Muscle of leg (tissue), 3 donors: ENCODE measurements at regions not wholly inside any gene's neighbourhood (a gene's known extent, or its start where the extent isn't known, plus 50 kb on each side); places are given as distances from the start of the nearest gene placed in this dataset.
"Not testable (repeated sequence)": the region's sequence is repeated elsewhere in the genome, so short reads cannot be mapped to it uniquely, and the experiment has no call there.

Experiments used
- DNase-seq: peaks from one replicate; pipeline ENCODE4 v3.0.0; 2013
- H3K27ac ChIP-seq: one replicate; pipeline ENCODE4 v1.5.1; 2013; ENCODE audit warnings: mild to moderate bottlenecking, low read length, control low read depth
- H3K27me3 ChIP-seq: one replicate; pipeline ENCODE4 v1.6.1; 2013; ENCODE audit warnings: low read length; ENCODE audit not compliant: control insufficient read depth, insufficient read depth
- H3K36me3 ChIP-seq: one replicate; pipeline ENCODE4 v1.6.1; 2013; ENCODE audit warnings: low read length; ENCODE audit not compliant: control insufficient read depth, insufficient read depth
- H3K4me1 ChIP-seq: one replicate; pipeline ENCODE4 v1.6.1; 2013; ENCODE audit warnings: low read length; ENCODE audit not compliant: control insufficient read depth, insufficient read depth
- H3K4me3 ChIP-seq: one replicate; pipeline ENCODE4 v1.5.1; 2013; ENCODE audit warnings: low read length, control low read depth
- H3K9me3 ChIP-seq: replicated peaks from 2 replicates; pipeline ENCODE4 v1.6.1; 2013; ENCODE audit warnings: low read depth, low read length; ENCODE audit not compliant: control insufficient read depth
- WGBS: methylation state at CpG from one replicate; pipeline ENCODE4 v1.1.5; 2013; ENCODE audit warnings: missing lambda C conversion rate; ENCODE audit not compliant: insufficient coverage; 5-methylcytosine and 5-hydroxymethylcytosine counted together

DNA sequence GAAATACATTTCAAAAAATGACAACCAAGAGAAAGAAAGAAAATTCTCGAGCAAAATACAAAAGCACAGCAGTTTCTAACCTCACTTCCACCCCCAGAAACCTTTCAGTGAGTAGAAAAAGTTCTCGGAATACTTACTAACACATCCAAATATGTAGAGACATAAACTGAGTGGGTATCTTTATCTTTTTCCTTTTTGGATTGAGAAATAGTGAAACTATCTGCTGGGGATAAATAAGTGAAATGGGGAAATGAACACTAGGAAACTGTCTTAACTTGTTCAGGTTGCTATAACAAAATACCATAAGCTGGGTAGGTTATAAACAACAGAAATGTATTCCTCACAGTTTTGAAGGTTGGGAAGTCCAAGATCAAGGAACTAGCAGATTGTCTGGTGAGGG is 72.0 kb downstream of the VCAM1 start:
- Histone ChIP-seq H3K4me3 (no peak overlapping the region), H3K27me3 (no peaks in the 10 kb centered on the region), H3K27ac (no peak overlapping the region), H3K36me3 (no peaks in the 10 kb centered on the region), H3K4me1 (no peaks in the 10 kb centered on the region), H3K9me3 (no peaks in the 10 kb centered on the region)
- WGBS, result no CpG with 5 or more reads among the region's 2 CpGs
- DNase-seq, result no peak

DNA sequence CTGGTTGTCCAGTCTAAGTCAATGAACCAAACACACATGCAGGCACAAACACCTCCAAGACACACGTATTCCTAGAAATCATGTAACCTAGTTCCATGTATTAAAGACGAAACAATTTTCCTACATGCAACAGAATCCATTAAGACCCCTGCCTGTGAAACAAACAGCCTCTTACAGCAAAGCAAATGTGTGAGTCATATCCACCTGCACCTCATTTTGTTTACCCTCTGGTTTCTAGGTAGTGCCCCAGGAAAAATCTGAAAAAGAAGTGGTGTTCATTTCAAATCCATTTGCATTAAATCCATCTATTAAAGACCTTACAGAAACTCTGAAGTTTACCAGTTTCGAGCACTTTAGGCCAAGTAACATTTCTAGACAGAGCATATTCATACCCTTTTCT is 74.1 kb downstream of the VCAM1 start:
- no peaks in the 10 kb centered on the region for H3K9me3 ChIP-seq
- 80% methylated on average over 1 of the region's 3 CpGs for whole genome bisulfite sequencing
- H3K4me1 ChIP-seq, result no peaks in the 10 kb centered on the region
- no peaks in the 10 kb centered on the region for H3K36me3 ChIP-seq
- DNase-seq, result no peak
- H3K4me3 ChIP-seq, result no peak overlapping the region
- no peak overlapping the region for H3K27ac ChIP-seq
- no peaks in the 10 kb centered on the region for H3K27me3 ChIP-seq

DNA sequence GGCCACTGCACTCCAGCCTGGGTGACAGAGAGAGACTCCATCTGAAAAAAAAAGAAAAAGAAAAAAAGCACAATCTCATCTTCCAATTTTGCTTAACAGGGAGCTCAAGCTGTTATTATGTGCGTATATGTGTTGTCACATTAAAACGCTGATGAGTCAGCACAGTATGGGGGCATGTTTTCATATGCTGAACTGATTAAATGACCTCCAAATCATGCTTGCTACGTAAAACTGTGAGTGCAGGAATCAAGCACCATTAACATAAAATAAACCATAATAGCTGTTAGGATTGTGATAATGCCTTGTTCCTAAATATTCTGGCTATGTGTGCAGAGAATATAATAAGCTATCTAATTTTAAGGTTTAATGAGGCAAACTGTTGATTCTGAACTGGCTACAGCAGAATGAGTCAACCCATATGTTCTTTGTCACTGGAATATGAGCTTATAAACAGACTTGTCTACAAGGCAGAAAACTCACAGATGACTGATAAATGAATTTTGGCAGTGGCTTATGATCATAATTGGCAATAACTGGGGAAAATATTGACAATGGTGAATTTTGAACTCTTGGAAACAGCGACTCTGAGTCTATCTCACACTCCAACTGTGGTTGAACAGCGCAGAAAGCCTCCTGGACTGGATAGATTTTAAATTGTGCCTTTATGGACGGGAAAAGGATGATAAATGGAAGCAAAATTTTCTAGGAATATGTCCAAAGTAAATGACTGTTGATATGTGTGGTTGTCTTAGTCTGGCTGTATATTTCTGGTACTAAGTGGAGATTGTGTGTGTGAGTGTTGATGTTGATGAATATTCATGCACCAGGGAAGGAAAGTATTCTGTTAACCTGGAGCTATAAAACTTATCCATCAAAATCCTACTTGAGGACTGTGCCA is 75.5 kb downstream of the VCAM1 start:
- H3K36me3 ChIP-seq, result no peaks in the 10 kb centered on the region
- DNase-seq, result no peak
- H3K9me3 ChIP-seq, result no peaks in the 10 kb centered on the region
- 85% methylated on average over 3 of the region's 6 CpGs for WGBS
- no peak overlapping the region for H3K4me3 ChIP-seq
- no peaks in the 10 kb centered on the region for H3K4me1 ChIP-seq
- no peaks in the 10 kb centered on the region for H3K27me3 ChIP-seq
- H3K27ac ChIP-seq, result no peak overlapping the region

DNA sequence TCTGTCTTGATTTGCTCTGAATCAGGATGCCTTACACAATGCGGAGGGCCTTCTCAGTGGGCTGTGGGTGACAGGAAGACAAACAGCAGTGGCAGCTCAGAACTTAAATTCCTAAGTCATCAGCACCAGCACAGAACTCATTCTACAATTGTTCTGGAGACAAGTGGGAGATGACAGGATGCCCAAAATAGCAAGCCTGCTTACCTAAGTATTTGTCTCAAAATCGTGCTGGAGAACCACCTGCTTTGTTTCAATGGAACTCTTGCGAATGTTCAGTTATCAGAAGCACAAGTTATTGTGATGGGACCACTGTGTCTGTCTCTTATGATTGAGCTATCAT is 76.1 kb downstream of the VCAM1 start:
- no peak overlapping the region for H3K27ac ChIP-seq
- no CpG with 5 or more reads among the region's 3 CpGs for WGBS

DNA sequence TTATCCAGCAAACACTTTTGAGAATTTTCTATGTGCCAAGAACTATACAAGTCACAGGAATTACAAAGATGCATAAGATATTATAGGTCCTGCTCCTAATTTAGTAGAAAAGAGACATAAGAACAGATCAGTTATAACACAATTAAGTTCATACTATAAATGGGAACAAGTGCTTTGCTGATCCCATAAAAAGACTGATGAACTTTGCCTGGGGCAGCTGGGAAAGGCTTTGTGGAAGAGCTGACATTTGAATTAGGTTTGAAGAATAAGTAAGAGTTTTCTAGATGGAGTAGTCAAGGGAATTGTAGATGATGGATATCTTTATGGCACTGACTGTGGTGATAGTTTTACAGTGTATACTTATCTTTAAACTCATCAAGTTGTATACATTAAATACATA is 76.5 kb downstream of the VCAM1 start:
- no peak overlapping the region for H3K4me3 ChIP-seq
- no peaks in the 10 kb centered on the region for H3K36me3 ChIP-seq
- H3K27ac ChIP-seq, result no peak overlapping the region
- DNase-seq, result no peak
- H3K27me3 ChIP-seq, result no peaks in the 10 kb centered on the region
- no peaks in the 10 kb centered on the region for H3K9me3 ChIP-seq
- H3K4me1 ChIP-seq, result no peaks in the 10 kb centered on the region

More for the DNA sequence above, 76.1 kb downstream of the VCAM1 start:
- no peaks in the 10 kb centered on the region for H3K36me3 ChIP-seq
- H3K4me3 ChIP-seq, result no peak overlapping the region
- no peaks in the 10 kb centered on the region for H3K4me1 ChIP-seq
- H3K9me3 ChIP-seq, result no peaks in the 10 kb centered on the region
- DNase-seq, result no peak
- no peaks in the 10 kb centered on the region for H3K27me3 ChIP-seq

DNA sequence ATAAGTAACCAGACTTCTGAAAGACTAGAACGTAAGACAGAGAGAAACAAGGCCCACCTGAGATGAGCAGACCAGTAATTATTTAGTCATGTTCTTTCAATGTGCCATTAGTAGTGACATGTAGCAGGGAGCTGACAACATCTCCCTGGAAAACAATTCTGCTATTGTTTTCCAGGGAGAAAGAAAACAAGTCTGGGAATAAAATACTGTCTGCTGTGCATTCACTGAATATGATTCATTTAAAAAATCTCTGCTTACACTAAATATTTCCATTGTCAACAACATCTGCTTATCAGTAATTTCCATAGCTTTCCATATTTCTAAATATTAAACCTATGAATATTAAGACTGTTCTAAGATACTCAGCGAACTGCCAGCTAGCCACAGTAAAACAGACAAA is 80.0 kb downstream of the VCAM1 start:
- Histone ChIP-seq H3K36me3 (no peaks in the 10 kb centered on the region), H3K27ac (no peak overlapping the region), H3K4me3 (no peak overlapping the region), H3K27me3 (no peaks in the 10 kb centered on the region), H3K4me1 (no peaks in the 10 kb centered on the region), H3K9me3 (no peaks in the 10 kb centered on the region)
- no peak for DNase-seq
- WGBS, result no CpG with 5 or more reads among the region's 2 CpGs

DNA sequence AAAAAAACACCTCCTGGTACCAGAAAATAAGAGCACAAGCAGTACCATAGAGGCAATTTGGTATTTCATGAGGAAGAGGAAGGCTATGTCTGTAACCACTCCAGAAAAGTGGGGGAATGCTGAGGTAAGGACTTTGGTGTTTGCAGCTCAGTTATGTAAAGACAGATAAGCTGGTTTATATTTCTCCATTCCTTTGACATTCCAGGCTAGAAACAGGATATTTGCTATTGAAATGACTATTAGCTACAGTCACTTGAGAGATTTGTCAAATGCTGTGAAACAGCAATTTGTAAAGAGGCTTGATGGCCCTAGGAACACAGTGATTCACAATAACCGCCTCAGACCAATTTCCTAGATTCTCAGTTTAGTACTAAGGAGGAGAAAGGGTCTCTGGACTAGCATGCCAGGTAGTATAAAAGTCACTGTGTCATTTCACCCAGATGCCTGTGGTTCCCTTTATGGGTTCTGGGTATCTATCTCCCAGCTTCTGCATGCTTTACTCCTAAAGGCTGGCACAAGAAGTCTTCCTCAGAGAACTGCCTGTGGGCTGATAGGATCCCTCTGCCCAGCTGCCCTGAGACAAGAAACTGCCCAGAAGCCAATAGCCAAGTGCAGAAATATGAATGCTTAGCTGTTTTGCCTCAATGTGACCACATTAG is 80.5 kb downstream of the VCAM1 start:
- H3K4me1 ChIP-seq, result no peaks in the 10 kb centered on the region
- no peaks in the 10 kb centered on the region for H3K27me3 ChIP-seq
- no peaks in the 10 kb centered on the region for H3K9me3 ChIP-seq
- no peak for DNase-seq
- H3K4me3 ChIP-seq, result no peak overlapping the region
- H3K36me3 ChIP-seq, result no peaks in the 10 kb centered on the region
- H3K27ac ChIP-seq, result no peak overlapping the region
- no CpG with 5 or more reads among the region's 1 CpG for WGBS

DNA sequence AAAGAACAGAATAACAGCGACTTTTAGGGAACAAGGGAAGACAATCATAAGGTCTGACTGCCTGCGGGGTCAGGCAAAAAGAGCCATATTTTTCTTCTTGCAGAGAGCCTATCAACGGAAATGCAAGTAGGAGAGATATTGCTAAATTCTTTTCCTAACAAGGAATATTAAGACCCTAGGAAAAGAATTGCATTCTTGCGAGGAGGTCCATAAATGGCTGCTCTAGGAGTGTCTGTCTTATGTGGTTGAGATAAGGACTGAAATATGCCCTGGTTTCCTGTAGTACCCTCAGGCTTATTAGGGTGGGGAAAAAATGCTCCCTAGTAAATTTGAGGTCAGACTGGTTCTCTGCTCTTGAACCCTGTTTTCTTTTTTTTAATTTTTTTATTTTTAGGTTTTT is 81.7 kb downstream of the VCAM1 start:
- not testable (repeated sequence) for H3K36me3 ChIP-seq, DNase-seq, H3K27ac ChIP-seq, H3K9me3 ChIP-seq, H3K4me3 ChIP-seq, H3K27me3 ChIP-seq, H3K4me1 ChIP-seq
- WGBS, result no CpG with 5 or more reads among the region's 4 CpGs

DNA sequence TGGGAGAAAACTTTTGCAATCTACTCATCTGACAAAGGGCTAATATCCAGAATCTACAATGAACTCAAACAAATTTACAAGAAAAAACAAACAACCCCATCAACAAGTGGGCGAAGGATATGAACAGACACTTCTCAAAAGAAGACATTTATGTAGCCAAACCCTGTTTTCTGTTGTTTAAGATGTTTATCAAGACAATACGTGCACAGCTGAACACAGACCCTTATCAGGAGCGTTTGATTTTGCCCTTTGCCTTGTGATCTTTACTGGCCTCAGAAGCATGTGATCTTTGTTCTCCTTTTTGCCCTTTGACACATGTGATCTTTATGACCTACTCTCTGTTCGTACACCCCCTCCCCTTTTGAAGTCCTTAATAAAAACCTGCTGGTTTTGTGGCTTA is 83.7 kb downstream of the VCAM1 start:
- not testable (repeated sequence) for DNase-seq, H3K27ac ChIP-seq, H3K36me3 ChIP-seq, H3K4me3 ChIP-seq, H3K9me3 ChIP-seq, H3K4me1 ChIP-seq, H3K27me3 ChIP-seq
- WGBS, result 28% methylated on average over 3 of the region's 4 CpGs

DNA sequence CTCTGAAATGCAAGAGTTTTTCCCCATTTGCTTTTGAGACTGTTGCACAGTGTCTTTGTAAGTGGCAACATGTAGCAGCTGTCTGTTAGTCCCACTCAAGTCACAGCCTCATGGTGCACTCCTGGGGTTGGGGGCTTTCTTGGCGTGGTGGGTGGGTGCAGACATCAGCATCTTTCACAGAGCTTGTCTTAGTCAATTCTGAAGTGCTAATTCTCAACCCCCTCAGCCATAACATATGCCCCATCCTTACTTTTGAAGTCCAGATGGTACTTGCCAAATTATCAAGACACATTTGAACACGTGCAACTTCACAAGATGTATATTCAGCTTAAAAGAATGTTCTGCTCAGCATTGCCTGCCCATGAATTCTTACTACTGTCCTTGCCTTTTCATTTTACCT is 87.1 kb downstream of the VCAM1 start:
- Histone ChIP-seq H3K36me3 (no peaks in the 10 kb centered on the region), H3K27ac (no peak overlapping the region), H3K4me3 (no peak overlapping the region), H3K4me1 (no peaks in the 10 kb centered on the region), H3K27me3 (no peaks in the 10 kb centered on the region), H3K9me3 (no peaks in the 10 kb centered on the region)
- no peak for DNase-seq
- 71% methylated on average over 1 of the region's 2 CpGs for WGBS
